Activated CD8-positive, alpha-beta T cell treated with anti-CD3 and anti-CD28 coated beads, Interleukin-2, amount 10 ng/mL, durations not matched to agents 7 days and 5 days (primary cell): ENCODE measurements at regions not wholly inside any gene's neighbourhood (a gene's known extent, or its start where the extent isn't known, plus 50 kb on each side); places are given as distances from the start of the nearest gene placed in this dataset.

Source experiments
- ATAC-seq: fragments of 150-1000 bp; cut with Tn5 transposase; one replicate; pipeline ENCODE4 v1.10.0; 2021; ENCODE audit warnings: moderate library complexity
- CTCF ChIA-PET: fragments of 350-600 bp; sonication (Branson Sonifier 250); formaldehyde crosslinking; loops from one replicate; lab custom pipeline; 2021; ENCODE audit warnings: antibody characterized with exemption; lab: Charles Lee
- POLR2A ChIA-PET: fragments of 350-600 bp; sonication (Branson Sonifier 250); formaldehyde crosslinking; loops from one replicate; lab custom pipeline; 2021; ENCODE audit warnings: antibody characterized with exemption; lab: Charles Lee
- DNase-seq: peaks from one replicate; pipeline ENCODE4 v3.0.0-alpha.2; 2020
- H3K27ac Mint-ChIP-seq: one replicate; pipeline ENCODE4 v1.8.0; 2021; ENCODE audit warnings: mild to moderate bottlenecking, mixed read lengths
- H3K27me3 Mint-ChIP-seq: one replicate; pipeline ENCODE4 v1.8.0; 2021; ENCODE audit warnings: low read depth, mixed read lengths
- H3K36me3 Mint-ChIP-seq: one replicate; pipeline ENCODE4 v1.8.0; 2021; ENCODE audit warnings: low read depth, mixed read lengths
- H3K4me1 Mint-ChIP-seq: one replicate; pipeline ENCODE4 v1.8.0; 2021; ENCODE audit warnings: low read depth, mixed read lengths
- H3K4me3 Mint-ChIP-seq: one replicate; pipeline ENCODE4 v1.8.0; 2021; ENCODE audit warnings: mild to moderate bottlenecking, mixed read lengths
- H3K9me3 Mint-ChIP-seq: one replicate; pipeline ENCODE4 v1.8.0; 2022; ENCODE audit warnings: mixed read lengths; ENCODE audit not compliant: insufficient read depth

DNA sequence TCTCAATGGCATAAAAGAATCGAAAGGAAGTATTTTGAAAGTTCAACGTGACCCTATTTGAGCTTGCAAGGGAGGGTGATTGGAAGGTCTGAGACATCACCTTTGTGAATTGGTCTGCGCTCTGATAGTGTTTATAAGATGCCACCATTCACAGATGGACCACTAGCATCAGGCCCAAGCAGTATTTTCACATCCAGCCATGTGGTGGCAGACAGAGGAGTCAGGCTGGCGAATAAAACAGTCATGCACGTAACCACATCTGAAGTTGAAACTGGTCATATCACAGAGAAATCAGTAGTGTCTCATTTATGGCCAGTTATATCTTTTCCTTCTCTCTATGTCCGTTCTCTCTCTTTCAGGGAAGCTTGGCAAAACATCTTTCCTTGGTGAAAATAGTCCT, 170.1 kb upstream of the ONECUT1 start:
- ChIA-PET POLR2A (no interaction called here), CTCF (interaction anchor here (1.1 kb wide), 1 partner anchor 1768 kb away, joined by 3 read pairs; no protein-coding TSS in a partner anchor)
- no peaks in the 10 kb centered on the region for H3K36me3 Mint-ChIP-seq
- H3K4me3 Mint-ChIP-seq, result no peak overlapping the region
- H3K4me1 Mint-ChIP-seq, result no peaks in the 10 kb centered on the region
- no peak overlapping the region for H3K27ac Mint-ChIP-seq
- no peak for ATAC-seq
- DNase-seq, result no peak
- H3K27me3 Mint-ChIP-seq, result no peaks in the 10 kb centered on the region
- no peaks in the 10 kb centered on the region for H3K9me3 Mint-ChIP-seq

DNA sequence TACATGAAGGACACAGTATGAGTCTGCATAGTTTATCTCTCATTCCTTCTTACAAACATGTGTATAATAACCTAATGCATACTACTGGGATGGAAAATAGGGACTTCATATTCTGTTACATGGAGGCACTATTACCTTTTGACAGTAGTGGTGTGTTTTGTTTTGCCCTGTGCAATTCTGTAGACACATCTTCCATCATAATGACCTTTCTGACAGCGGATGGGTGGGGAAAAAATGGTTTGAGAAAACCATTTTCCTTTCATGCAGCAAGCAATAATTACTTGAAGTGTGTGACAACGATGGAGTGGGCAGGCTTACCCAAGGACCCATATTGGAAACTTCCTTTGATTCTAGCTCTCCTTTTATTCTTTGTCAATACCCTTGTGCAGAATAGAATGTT, 153.6 kb upstream of the ONECUT1 start:
- no peak for DNase-seq
- H3K36me3 Mint-ChIP-seq, result no peaks in the 10 kb centered on the region
- no peak overlapping the region for H3K27ac Mint-ChIP-seq
- no peaks in the 10 kb centered on the region for H3K9me3 Mint-ChIP-seq
- CTCF ChIA-PET, result no interaction called here
- no peaks in the 10 kb centered on the region for H3K4me1 Mint-ChIP-seq
- no peaks in the 10 kb centered on the region for H3K27me3 Mint-ChIP-seq
- H3K4me3 Mint-ChIP-seq, result no peak overlapping the region
- POLR2A ChIA-PET, result interaction anchor here (0.7 kb wide), 1 partner anchor 24 kb away, joined by 4 read pairs; no protein-coding TSS in a partner anchor
- no peak for ATAC-seq

DNA sequence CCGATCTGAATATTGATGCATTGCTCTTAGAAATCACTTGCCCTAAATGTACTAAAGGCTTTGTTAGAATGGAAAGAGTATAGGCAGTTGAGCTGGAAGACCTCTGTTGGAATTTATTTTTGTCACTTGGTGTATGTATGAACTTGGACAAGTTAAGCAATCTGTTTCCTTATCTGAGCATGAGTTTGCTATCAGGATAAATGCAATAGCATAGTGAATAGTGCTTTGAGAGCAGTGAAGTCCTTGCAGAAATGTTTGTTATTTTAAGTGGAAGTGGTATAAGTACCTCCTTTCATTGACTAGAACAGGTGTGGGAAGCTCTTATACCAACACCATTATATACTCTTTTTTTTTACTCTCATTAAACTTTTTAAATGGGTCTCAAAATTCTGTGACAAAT, 146.4 kb upstream of the ONECUT1 start:
- ATAC-seq, result no peak
- Mint-ChIP-seq H3K9me3 (no peaks in the 10 kb centered on the region), H3K27me3 (no peaks in the 10 kb centered on the region), H3K4me1 (no peaks in the 10 kb centered on the region), H3K27ac (no peak overlapping the region), H3K36me3 (no peaks in the 10 kb centered on the region), H3K4me3 (no peak overlapping the region)
- ChIA-PET POLR2A (no interaction called here), CTCF (no interaction called here)
- DNase-seq, result no peak

DNA sequence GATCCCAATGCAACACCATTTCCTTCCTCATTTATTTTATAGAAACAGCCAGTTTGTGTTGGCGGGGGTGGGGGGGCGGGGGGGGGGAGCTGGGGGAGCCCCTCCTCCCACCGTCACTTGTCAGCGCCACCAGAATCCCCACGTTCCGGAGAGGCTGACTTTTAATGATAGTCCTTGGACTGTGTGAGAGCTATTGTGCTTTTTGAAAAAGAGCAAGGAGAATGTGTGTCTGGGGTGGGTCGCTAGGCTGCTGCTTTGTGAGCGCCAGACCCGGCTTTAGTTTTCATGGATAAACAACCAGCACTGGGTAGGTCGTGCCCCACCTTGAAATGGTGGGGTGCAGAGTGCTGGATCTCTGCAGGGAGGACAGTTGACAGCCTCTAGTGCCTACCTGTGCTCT, 135.0 kb upstream of the ONECUT1 start:
- ATAC-seq, result no peak
- Mint-ChIP-seq H3K9me3 (no peaks in the 10 kb centered on the region), H3K4me1 (no peaks in the 10 kb centered on the region), H3K27me3 (peaks cover 2% of the 10 kb centered on the region), H3K36me3 (no peaks in the 10 kb centered on the region), H3K4me3 (no peak overlapping the region), H3K27ac (no peak overlapping the region)
- DNase-seq, result no peak
- POLR2A ChIA-PET, result no interaction called here
- CTCF ChIA-PET, result no interaction called here

DNA sequence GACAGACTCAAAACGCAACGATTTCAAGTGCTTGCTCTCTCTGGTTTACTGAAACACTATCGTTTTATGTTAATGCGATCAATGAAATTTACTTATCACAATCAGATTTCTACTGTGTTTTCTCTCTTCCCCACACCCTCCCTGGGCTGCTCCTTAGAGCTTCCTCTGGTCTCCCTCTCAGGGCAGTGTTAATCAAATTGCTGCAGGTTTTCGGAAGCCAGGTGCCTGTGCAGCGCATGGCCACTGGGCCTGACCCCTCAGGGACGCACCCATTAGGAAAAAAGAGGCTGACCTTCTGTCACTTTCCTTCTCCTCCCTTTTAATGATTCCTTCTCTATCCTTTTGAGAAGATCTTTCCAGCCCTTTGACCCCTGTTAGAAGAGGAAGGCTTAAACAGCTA, 134.5 kb upstream of the ONECUT1 start:
- ATAC-seq, result no peak
- Mint-ChIP-seq H3K27me3 (no peaks in the 10 kb centered on the region), H3K27ac (no peak overlapping the region), H3K36me3 (no peaks in the 10 kb centered on the region), H3K4me3 (no peak overlapping the region), H3K9me3 (no peaks in the 10 kb centered on the region), H3K4me1 (no peaks in the 10 kb centered on the region)
- DNase-seq, result no peak
- CTCF ChIA-PET, result no interaction called here
- POLR2A ChIA-PET, result no interaction called here

DNA sequence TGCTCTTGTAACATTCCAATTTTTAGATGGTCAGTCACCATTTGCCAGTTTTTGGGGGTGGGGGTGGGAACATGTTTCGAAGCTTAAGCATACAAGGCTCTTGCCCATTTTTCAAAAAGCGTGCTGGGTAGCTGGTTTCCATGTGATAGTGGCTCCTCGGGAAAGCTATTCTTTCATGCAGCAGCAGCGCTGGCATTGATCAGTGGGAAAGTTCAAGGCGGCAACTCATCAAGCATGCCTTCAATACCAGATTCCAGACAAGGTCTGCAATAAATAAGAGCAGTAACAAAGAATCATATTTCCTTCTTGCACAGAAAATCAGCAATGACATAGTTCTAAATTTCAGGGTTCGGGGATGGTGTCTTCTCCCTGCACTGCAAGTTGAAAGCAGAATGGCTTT, 133.5 kb upstream of the ONECUT1 start:
- H3K4me1 Mint-ChIP-seq, result no peaks in the 10 kb centered on the region

DNA sequence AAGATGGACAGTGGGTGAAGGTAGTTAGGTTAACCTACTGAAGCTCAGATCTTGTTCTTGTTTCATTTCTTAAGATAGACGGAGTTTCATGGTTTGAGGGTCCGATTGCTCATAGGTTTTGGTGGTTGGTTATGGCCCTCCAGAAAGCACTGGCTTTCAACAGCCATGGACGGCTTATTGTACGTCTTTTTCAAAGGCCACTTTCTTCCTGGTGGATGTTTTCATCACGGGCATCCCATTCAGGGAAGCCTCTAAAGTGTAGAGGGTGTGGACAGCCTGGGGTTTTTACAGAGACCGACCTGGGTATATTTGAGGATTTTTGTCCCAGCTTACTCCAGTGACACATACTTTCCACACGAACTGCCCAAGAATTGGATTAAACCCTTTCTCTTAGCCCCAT, 132.7 kb upstream of the ONECUT1 start:
- H3K4me3 Mint-ChIP-seq, result no peak overlapping the region
- ChIA-PET CTCF (no interaction called here), POLR2A (no interaction called here)
- DNase-seq, result no peak
- no peaks in the 10 kb centered on the region for H3K27me3 Mint-ChIP-seq
- no peaks in the 10 kb centered on the region for H3K4me1 Mint-ChIP-seq
- H3K36me3 Mint-ChIP-seq, result no peaks in the 10 kb centered on the region
- no peak for ATAC-seq
- no peak overlapping the region for H3K27ac Mint-ChIP-seq
- no peaks in the 10 kb centered on the region for H3K9me3 Mint-ChIP-seq

More for the DNA sequence above, 133.5 kb upstream of the ONECUT1 start:
- Mint-ChIP-seq H3K27me3 (no peaks in the 10 kb centered on the region), H3K4me3 (no peak overlapping the region), H3K9me3 (no peaks in the 10 kb centered on the region), H3K36me3 (no peaks in the 10 kb centered on the region), H3K27ac (no peak overlapping the region)
- ChIA-PET POLR2A (no interaction called here), CTCF (no interaction called here)
- ATAC-seq (no peak), DNase-seq (no peak)

DNA sequence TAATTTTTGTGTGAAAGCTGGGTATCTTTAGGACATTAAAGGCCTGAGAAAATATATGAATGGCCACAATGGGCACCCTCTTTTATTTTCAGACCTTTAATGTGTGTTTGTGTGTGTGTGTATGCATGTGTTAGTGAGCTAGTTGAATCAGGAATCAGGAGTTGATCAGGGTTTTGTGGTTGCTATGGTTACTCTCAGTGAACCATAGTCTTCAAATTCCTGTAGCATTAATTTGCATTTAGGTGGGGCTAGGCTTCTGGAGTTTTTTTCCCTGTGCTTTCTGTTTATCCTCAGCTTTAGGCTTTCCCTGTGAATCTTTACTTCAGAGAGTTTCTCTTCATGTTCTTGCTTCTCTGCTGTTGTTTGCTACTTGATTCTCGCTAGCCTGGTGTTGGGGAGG, 122.0 kb upstream of the ONECUT1 start:
- H3K36me3 Mint-ChIP-seq, result no peaks in the 10 kb centered on the region
- POLR2A ChIA-PET, result no interaction called here
- H3K27me3 Mint-ChIP-seq, result peaks cover 2% of the 10 kb centered on the region
- H3K27ac Mint-ChIP-seq, result no peak overlapping the region
- no peaks in the 10 kb centered on the region for H3K9me3 Mint-ChIP-seq
- DNase-seq (no peak), ATAC-seq (no peak)
- H3K4me1 Mint-ChIP-seq, result no peaks in the 10 kb centered on the region
- no peak overlapping the region for H3K4me3 Mint-ChIP-seq
- CTCF ChIA-PET, result no interaction called here

DNA sequence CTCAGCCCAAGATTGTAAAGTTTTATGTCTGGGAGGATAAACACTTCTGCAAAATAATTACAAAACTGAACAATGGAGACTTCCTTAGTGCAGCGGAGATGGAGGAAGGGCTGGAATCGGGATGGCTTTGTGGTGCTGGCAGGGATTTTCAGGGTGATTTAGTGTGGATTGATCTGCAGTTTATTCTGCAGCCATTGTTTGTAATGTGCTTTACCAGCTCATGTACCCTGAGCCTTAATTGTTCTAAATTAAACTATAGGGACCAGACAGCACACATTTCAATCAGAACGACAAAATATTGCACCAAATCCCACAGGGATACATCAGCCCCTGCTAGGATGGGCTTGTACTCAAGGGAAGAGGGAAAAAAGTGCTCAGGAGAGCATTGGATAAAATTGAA, 103.2 kb upstream of the ONECUT1 start:
- Mint-ChIP-seq H3K27ac (no peak overlapping the region), H3K9me3 (no peaks in the 10 kb centered on the region), H3K4me1 (no peaks in the 10 kb centered on the region), H3K4me3 (no peak overlapping the region), H3K27me3 (peaks cover 9% of the 10 kb centered on the region), H3K36me3 (no peaks in the 10 kb centered on the region)
- DNase-seq (no peak), ATAC-seq (no peak)
- ChIA-PET CTCF (no interaction called here), POLR2A (no interaction called here)

DNA sequence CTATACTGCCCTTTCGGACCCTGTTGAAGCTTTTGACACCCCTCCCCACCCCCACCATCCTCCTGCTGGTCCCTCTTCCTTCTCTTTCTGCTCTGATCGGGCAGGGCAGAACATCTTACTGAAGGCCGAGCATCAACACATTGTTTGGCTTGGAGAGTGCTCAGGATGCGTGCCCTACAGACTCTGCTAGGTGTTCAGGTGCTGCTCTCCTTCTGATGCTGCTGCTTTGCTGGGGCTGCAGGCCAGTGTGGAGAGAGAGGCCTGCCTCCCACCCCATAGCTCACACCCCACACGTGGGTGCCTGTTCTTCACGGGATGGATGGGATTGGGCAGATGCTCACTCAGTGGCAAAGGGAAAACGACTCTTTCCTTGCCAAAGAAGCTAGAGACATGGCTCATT, 89.8 kb upstream of the ONECUT1 start:
- no peaks in the 10 kb centered on the region for H3K9me3 Mint-ChIP-seq
- H3K36me3 Mint-ChIP-seq, result no peaks in the 10 kb centered on the region
- ATAC-seq (no peak), DNase-seq (no peak)
- POLR2A ChIA-PET, result no interaction called here
- no peak overlapping the region for H3K27ac Mint-ChIP-seq
- no peaks in the 10 kb centered on the region for H3K4me1 Mint-ChIP-seq
- H3K27me3 Mint-ChIP-seq, result no peaks in the 10 kb centered on the region
- H3K4me3 Mint-ChIP-seq, result no peak overlapping the region
- CTCF ChIA-PET, result no interaction called here

DNA sequence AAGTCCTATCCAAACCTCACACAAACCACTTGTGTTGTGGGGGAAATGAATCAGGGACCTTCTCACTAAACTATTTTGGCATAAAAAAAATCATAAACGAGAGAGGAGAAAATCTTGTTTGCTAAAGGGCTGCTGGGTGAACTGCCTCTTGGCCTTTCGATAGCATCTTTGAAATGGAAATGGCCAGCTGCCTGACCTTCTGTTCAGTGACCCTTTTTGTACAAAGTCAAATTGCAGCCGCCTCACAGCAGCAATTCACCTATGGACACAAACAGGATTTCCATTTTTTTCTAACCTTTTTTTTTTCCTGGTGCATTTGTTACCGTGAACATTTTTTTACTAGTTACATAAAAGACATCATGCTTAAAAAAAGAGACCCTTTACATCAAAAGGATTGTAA, 89.0 kb upstream of the ONECUT1 start:
- Mint-ChIP-seq H3K9me3 (no peaks in the 10 kb centered on the region), H3K27ac (no peak overlapping the region), H3K36me3 (no peaks in the 10 kb centered on the region), H3K4me3 (no peak overlapping the region), H3K4me1 (no peaks in the 10 kb centered on the region), H3K27me3 (no peaks in the 10 kb centered on the region)
- CTCF ChIA-PET, result no interaction called here
- ATAC-seq, result no peak
- POLR2A ChIA-PET, result no interaction called here
- no peak for DNase-seq

DNA sequence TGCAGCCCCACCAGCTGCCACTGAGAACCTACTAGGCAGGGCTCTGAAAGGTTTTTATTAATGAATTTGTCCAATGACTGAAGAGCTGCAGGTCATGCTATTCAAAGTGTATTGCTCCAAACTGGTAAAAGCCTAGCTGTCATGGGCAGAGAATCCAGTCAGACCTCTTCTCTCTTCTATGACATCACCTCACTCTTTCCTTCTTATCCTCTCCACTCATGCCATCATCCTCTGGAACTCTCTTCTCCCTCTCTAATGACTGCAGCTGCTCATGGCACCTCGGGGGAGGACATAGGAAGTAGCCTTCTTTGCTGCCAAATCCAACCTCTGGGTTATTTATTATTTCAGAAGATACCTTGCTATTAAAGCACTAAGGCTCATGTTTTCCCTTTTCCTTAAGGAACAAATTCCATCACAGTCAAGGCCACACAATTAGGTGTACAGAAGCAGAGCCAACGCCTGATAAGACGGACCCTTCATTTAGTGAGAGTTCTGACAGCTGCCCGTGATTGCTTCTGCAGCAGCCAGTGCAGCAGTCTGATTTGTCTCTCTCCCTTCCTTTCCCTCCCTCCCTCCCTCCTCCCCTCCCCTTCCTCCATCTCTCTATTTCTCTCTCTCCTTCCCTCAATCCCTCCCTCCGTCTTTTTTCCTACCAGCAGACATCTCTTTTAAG, 87.0 kb upstream of the ONECUT1 start:
- no peak for ATAC-seq
- Mint-ChIP-seq H3K36me3 (no peaks in the 10 kb centered on the region), H3K9me3 (no peaks in the 10 kb centered on the region), H3K4me1 (no peaks in the 10 kb centered on the region), H3K4me3 (no peak overlapping the region), H3K27me3 (peaks cover 2% of the 10 kb centered on the region), H3K27ac (no peak overlapping the region)
- no peak for DNase-seq
- POLR2A ChIA-PET, result no interaction called here
- CTCF ChIA-PET, result no interaction called here
